HUES6 (cell line): ENCODE measurements at regions not wholly inside any gene's neighbourhood (a gene's known extent, or its start where the extent isn't known, plus 50 kb on each side); places are given as distances from the start of the nearest gene placed in this dataset.

Experiments
- H3K27ac ChIP-seq: 2 replicates; pipeline ENCODE4 v1.7.0; 2013; ENCODE audit warnings: low read depth, mild to moderate bottlenecking, low read length, inconsistent platforms
- H3K27me3 ChIP-seq: 2 replicates; pipeline ENCODE4 v1.6.1; 2013; ENCODE audit warnings: low read length; ENCODE audit not compliant: control insufficient read depth, insufficient read depth
- H3K36me3 ChIP-seq: 2 replicates; pipeline ENCODE4 v1.6.1; 2013; ENCODE audit warnings: low read length; ENCODE audit not compliant: control insufficient read depth, insufficient read depth
- H3K4me1 ChIP-seq: 2 replicates; pipeline ENCODE4 v1.6.1; 2013; ENCODE audit warnings: low read length; ENCODE audit not compliant: control insufficient read depth, insufficient read depth
- H3K4me3 ChIP-seq: 2 replicates; pipeline ENCODE4 v1.5.1; 2013; ENCODE audit warnings: low read depth, low read length
- H3K9ac ChIP-seq: one replicate; pipeline ENCODE4 v1.6.1; 2013; ENCODE audit warnings: mild to moderate bottlenecking, low read length
- H3K9me3 ChIP-seq: 2 replicates; pipeline ENCODE4 v1.6.1; 2013; ENCODE audit warnings: low read depth, low read length; ENCODE audit not compliant: control insufficient read depth, insufficient read depth

DNA sequence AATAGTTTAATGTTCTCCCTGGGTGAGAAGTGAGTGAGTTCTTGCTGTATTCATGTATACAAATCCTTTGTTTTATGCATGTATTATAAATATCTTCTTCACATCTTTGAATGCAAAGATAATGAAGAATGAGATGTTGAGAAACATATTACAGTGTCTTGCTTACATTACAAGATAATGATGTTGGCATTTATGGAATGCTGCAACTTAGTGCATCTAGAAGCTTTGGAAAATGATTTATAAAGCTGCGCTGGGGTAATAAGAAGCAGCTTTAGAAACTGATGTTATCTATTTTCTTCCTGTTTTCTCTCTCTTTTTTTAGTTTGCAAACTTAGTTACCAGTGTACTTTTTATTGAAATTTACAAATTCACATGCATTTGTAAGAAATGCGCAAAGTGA, 673.4 kb downstream of the KCTD16 start:
- Histone ChIP-seq H3K9ac (no peak overlapping the region), H3K36me3 (no peaks in the 10 kb centered on the region), H3K27ac (no peak overlapping the region), H3K27me3 (no peaks in the 10 kb centered on the region), H3K4me3 (no peak overlapping the region), H3K9me3 (0 out of 2 replicates have a peak, but pooled peaks cover 3% of the 10 kb centered on the region), H3K4me1 (no peaks in the 10 kb centered on the region)

DNA sequence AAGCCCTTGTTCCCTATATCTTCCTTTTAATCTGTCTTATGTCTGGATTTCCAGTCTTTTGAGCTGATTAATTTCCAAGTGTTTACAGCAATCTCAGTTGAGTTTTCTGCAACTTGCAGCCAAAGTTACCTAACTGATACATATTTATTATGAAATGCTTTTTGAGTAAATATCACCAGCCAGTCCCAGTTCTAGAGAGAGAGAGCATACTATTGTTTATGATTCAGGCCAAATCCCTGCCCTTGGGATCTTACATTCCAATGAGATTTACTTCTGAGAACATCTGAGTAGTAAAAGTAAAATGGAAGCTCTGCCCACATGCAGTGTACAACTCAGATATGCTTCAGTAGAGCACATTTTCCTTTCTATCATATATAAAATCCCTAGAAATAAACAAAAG, 661.7 kb downstream of the KCTD16 start:
- H3K27me3 ChIP-seq = no peaks in the 10 kb centered on the region
- no peak overlapping the region for H3K4me3 ChIP-seq
- H3K9ac ChIP-seq = no peak overlapping the region
- no peaks in the 10 kb centered on the region for H3K4me1 ChIP-seq
- no peaks in the 10 kb centered on the region for H3K36me3 ChIP-seq
- no peak overlapping the region for H3K27ac ChIP-seq
- H3K9me3 ChIP-seq = no peaks in the 10 kb centered on the region

DNA sequence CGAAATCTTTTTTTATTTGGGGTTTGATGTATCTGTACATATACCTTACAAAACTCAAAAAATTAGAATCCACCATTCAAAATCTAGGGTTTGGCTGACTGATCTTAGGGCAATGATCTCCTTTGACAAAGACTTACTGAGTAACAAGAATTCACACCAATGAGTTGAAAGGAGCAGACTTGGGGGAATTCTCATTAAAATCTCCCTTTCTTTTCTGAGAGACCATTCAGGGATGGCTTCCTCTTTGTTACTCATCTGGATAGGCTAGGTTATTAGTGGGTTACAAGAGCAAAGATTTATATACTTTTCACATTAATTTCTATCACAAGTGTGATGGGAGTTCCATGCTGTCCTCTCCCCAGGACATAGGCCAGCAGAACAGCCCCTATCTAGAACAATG, 661.0 kb downstream of the KCTD16 start:
- Histone ChIP-seq H3K4me1 (no peaks in the 10 kb centered on the region), H3K9ac (no peak overlapping the region), H3K27me3 (no peaks in the 10 kb centered on the region), H3K4me3 (no peak overlapping the region), H3K36me3 (no peaks in the 10 kb centered on the region), H3K9me3 (no peaks in the 10 kb centered on the region), H3K27ac (no peak overlapping the region)

DNA sequence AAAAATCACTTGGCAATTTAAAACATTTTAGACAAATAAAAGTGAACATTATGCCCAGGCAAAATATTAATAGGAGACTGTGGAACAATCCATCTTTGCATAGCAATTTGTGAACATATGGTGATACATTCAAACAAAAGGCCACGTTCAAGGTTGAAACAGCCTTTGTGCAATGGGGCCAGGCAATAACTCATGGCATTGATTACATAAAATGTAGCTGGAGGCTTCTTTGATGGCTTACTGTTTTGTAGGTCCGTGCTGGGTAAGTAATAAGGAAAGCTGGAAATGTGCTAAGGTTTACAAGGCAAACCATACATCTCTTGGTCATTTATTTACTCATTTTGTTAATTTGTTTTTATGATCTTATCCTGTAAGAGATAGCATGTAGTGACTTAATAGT, 651.8 kb downstream of the KCTD16 start:
- H3K4me1 ChIP-seq = no peaks in the 10 kb centered on the region
- H3K36me3 ChIP-seq = no peaks in the 10 kb centered on the region
- H3K27ac ChIP-seq = no peak overlapping the region
- no peak overlapping the region for H3K4me3 ChIP-seq
- H3K9me3 ChIP-seq = no peaks in the 10 kb centered on the region
- H3K9ac ChIP-seq = no peak overlapping the region
- H3K27me3 ChIP-seq = no peaks in the 10 kb centered on the region

DNA sequence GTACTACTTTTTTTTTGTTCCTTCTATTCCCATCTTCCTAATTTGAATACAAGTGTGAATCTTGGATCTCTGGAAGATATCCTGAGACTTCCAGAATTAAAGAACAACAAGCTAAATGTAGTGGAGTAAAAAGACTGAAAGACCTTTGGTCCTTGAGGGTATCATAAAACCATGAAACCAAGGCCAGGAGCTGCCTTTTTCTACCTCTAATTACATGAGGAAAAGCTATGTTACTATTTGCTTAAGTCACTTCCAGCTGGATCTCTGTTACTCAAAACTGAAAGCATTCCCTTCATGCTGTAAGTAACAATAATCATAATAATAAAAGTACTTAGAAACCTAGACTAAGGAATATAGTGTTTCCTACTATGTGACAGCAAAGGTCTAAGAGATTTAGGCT, 649.6 kb downstream of the KCTD16 start:
- Histone ChIP-seq H3K4me1 (no peaks in the 10 kb centered on the region), H3K4me3 (no peak overlapping the region), H3K36me3 (no peaks in the 10 kb centered on the region), H3K9me3 (0 out of 2 replicates have a peak, but pooled peaks cover 3% of the 10 kb centered on the region), H3K27me3 (no peaks in the 10 kb centered on the region), H3K27ac (no peak overlapping the region), H3K9ac (no peak overlapping the region)

DNA sequence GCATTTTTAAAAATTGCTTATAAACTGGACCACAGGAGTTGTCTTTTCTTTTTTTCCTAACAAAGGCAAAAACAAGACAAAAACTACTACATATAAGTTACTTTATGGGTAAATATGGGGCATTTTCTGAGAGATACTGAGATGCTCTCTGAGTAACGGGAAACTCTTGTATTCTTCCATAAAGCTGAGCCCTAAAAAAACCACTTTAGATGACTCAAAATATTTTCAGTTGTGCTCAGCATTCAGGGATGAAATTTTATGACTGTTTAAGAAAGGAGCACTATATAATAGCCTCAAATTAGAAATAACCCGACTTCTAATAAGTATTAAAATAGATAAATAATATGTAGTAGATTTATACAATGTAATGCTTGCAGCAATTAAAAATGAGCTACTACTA, 644.5 kb downstream of the KCTD16 start:
- no peak overlapping the region for H3K9ac ChIP-seq
- H3K27ac ChIP-seq = no peak overlapping the region
- no peaks in the 10 kb centered on the region for H3K4me1 ChIP-seq
- H3K27me3 ChIP-seq = no peaks in the 10 kb centered on the region
- no peak overlapping the region for H3K4me3 ChIP-seq
- no peaks in the 10 kb centered on the region for H3K36me3 ChIP-seq
- 0 out of 2 replicates have a peak, but pooled peaks cover 3% of the 10 kb centered on the region for H3K9me3 ChIP-seq

DNA sequence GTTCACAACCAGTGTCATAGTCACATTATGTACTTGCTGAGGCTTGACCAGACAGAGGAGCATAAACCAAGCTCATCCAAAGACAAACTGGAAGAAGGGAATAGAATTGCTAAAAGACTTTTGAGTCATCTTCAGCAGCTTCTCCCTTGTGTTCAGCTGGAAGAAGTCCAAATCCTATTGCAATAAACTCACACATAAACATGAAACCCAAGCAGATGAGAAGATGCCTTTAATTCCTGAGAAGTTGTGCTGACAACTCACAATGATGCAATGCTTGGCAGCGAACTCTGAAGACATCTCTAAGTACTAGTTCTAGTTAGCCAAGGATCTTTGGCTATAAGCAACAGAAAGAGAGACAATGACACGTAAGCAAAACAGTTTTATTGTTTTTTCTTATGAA, 642.1 kb downstream of the KCTD16 start:
- H3K4me3 ChIP-seq = no peak overlapping the region

DNA sequence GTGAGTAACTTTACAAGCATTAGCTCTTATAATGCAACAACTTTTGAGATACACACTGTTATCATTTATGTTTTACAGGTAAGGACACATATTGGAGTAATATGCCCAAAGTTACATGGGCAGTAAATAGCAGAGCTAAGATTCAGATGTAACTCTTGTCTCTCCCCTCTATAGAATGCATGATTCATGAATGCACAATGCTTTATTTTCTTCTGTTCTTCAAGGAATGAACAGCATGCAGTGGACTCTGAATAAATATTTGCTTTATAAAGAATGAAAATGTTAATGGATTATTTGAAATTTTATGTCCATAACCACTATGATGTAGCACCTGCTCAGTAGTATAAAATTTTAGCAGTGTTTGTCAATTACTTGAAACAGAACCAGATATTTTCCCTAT, 629.5 kb downstream of the KCTD16 start:
- Histone ChIP-seq H3K4me1 (no peaks in the 10 kb centered on the region), H3K27ac (no peak overlapping the region), H3K4me3 (no peak overlapping the region), H3K9ac (no peak overlapping the region), H3K36me3 (no peaks in the 10 kb centered on the region), H3K27me3 (no peaks in the 10 kb centered on the region), H3K9me3 (no peaks in the 10 kb centered on the region)

More for the DNA sequence above, 642.1 kb downstream of the KCTD16 start:
- Histone ChIP-seq H3K36me3 (no peaks in the 10 kb centered on the region), H3K4me1 (no peaks in the 10 kb centered on the region), H3K9me3 (0 out of 2 replicates have a peak, but pooled peaks cover 3% of the 10 kb centered on the region), H3K9ac (no peak overlapping the region), H3K27me3 (no peaks in the 10 kb centered on the region), H3K27ac (no peak overlapping the region)

DNA sequence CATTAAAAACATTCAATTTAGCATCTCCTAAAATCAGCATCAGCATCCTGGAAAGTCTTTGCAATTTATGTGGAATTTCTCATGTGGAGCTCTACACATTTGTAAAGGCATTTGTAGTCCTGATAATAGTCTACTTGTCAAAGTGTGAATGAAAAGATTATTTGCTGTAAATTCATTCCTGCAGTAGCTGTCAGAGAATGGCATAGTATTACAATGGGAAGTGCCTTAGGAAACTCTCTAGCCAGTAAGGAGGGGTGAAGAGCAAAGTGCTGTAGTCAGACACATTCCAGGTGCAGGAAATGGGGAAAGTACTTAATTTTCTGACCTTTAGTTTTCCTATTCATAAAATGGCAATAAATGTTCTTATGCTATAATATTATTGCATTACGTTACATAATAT, 627.9 kb downstream of the KCTD16 start:
- no peaks in the 10 kb centered on the region; the same call in 1 of the 2 replicates for H3K4me1 ChIP-seq
- no peaks in the 10 kb centered on the region for H3K36me3 ChIP-seq
- H3K9me3 ChIP-seq = no peaks in the 10 kb centered on the region

DNA sequence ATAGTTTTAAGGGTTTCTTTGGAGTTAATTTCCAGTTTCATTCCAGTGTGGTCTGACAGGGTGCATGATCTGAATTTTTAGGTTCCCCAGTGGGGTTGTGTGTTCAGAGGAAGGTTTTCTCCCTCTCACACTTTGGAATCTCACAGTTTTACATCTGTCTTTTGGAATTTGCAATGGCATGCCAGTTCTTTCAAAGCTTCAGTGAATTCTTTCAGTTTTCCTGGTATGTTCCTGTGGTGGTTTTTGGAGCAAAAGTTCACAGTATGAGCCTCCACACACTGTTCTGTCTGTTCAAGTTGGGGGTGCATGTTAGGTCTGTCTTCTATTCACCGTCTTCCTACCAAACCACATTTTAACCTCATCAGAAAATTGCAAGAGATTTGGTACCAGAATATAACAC, 624.2 kb downstream of the KCTD16 start:
- no peak overlapping the region for H3K9ac ChIP-seq
- H3K36me3 ChIP-seq = no peaks in the 10 kb centered on the region
- no peaks in the 10 kb centered on the region; the same call in 1 of the 2 replicates for H3K4me1 ChIP-seq
- H3K27me3 ChIP-seq = no peaks in the 10 kb centered on the region
- H3K4me3 ChIP-seq = no peak overlapping the region
- H3K27ac ChIP-seq = no peak overlapping the region
- peaks cover 4% of the 10 kb centered on the region; the same call in 1 of the 2 replicates for H3K9me3 ChIP-seq

More for the DNA sequence above, 627.9 kb downstream of the KCTD16 start:
- Histone ChIP-seq H3K27me3 (no peaks in the 10 kb centered on the region), H3K27ac (no peak overlapping the region), H3K4me3 (no peak overlapping the region), H3K9ac (no peak overlapping the region)

DNA sequence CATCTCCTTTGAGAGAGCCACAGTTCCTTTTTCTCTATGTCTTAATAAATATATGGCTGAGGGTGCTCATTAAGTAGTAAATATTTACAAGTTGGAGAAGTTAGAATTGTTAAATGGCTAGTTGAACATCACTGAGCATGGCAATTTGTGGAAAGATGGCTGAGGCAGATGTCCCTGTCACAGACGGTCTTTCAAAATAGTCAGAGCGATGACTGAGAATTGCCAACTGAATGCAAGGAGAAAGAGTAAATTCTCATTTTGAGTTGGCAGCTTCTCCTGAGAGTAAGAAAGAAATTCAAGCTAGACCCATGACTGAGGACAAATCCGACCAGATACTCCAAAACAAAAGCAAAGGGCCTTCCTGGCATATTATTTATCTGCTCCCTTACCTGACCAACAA, 617.9 kb downstream of the KCTD16 start:
- Histone ChIP-seq H3K4me3 (no peak overlapping the region), H3K4me1 (no peaks in the 10 kb centered on the region), H3K27ac (no peak overlapping the region), H3K36me3 (no peaks in the 10 kb centered on the region), H3K9ac (no peak overlapping the region), H3K27me3 (no peaks in the 10 kb centered on the region), H3K9me3 (peaks cover 4% of the 10 kb centered on the region; the same call in 1 of the 2 replicates)

DNA sequence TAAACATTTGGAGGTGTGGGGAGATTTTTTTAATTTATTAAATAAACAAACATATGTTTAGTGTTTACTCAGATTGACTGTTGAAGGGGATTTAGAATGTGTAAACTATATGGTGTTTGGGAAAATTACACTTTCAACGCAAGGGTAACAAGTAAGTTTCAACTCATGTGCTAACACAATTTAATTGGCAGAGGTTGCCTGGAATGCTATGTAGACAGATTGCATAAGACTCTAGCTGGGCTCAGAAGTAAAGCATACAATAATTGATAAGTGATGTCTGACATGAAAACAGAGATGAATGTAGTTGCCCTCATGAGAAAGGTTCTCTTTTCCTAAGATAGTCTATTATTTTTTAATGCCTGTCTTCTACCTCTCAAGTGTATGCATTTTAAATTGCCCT, 617.4 kb downstream of the KCTD16 start:
- Histone ChIP-seq H3K36me3 (no peaks in the 10 kb centered on the region), H3K9ac (no peak overlapping the region), H3K9me3 (peaks cover 4% of the 10 kb centered on the region; the same call in 1 of the 2 replicates), H3K4me3 (no peak overlapping the region), H3K27me3 (no peaks in the 10 kb centered on the region), H3K4me1 (no peaks in the 10 kb centered on the region), H3K27ac (no peak overlapping the region)
